ENCODE measurements at regions not wholly inside any gene's neighbourhood (a gene's known extent, or its start where the extent isn't known, plus 50 kb on each side); places are given as distances from the start of the nearest gene placed in this dataset.

DNA sequence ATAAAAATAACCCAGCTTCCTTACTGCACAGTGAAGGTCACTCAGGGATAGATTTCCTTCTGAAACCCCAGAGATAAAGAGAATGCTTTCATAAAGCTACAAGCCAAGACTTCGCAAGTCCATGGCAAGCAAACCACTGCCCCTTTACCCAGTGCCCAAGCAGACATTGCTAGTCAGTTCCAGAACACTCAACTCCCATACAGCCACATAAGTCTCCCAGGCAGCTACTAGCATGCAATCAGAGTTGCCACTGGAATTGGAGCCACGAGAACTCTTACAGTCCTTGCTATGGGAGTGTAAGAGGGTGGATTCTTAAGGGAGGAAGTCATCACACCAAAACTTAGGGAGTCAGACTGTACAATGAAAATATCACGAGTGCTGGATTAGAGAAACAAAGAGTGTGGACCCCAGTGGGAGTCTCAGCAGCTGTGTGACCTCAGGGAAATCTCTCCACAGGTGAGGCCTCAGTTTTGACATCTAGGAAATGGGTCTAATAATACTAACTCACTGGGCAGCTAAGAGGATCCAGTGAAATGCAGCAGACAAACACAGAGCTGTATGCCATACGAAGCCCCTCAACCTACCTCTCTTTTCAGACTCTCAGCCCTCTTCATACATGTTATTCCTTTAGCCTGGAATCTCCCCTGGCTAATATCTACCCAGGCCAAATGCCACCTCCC lies 526.6 kb downstream of the MN1 start:
- H3K4me1 Mint-ChIP-seq: peaks cover 6% of the 10 kb centered on the region
- TF ChIP-seq, protein P1, sequence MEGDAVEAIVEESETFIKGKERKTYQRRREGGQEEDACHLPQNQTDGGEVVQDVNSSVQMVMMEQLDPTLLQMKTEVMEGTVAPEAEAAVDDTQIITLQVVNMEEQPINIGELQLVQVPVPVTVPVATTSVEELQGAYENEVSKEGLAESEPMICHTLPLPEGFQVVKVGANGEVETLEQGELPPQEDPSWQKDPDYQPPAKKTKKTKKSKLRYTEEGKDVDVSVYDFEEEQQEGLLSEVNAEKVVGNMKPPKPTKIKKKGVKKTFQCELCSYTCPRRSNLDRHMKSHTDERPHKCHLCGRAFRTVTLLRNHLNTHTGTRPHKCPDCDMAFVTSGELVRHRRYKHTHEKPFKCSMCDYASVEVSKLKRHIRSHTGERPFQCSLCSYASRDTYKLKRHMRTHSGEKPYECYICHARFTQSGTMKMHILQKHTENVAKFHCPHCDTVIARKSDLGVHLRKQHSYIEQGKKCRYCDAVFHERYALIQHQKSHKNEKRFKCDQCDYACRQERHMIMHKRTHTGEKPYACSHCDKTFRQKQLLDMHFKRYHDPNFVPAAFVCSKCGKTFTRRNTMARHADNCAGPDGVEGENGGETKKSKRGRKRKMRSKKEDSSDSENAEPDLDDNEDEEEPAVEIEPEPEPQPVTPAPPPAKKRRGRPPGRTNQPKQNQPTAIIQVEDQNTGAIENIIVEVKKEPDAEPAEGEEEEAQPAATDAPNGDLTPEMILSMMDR (IDR thresholded peaks at IDR 0.05; ENCODE audit: unreplicated experiment): no peak
- H3K9me3 Mint-ChIP-seq: peaks cover 5% of the 10 kb centered on the region
- no peak for DNase-seq (ENCODE audit: low spot score in 2 of 2, unreplicated experiment in 2 of 2)
- peaks cover 19% of the 10 kb centered on the region for H3K27me3 Mint-ChIP-seq (ENCODE audit: low read depth)
- no peak overlapping the region for H3K27ac Mint-ChIP-seq
- no peak overlapping the region for H3K4me3 Mint-ChIP-seq
- H3K36me3 Mint-ChIP-seq: no peaks in the 10 kb centered on the region

DNA sequence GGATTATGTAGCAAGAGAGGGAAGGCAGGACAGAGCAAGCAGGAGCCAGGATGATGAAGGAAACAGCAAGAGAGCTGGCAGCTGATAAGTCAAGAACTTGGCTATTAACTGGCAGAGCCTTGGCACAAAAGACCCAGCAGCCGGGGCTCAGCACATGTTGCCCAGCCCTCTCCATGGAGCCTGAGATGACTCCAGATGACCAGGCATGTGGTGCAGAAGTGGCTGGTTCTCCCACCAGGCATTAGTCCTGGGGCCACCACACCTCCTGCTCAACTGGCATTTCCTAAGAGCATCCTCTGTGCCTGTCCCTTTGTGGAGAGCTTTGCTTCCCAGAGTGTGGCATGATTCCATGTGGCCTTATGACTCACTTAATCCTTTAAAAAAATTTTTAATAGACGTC lies 522.6 kb downstream of the MN1 start:
- Mint-ChIP-seq H3K36me3 (no peaks in the 10 kb centered on the region), H3K9me3 (peaks cover 24% of the 10 kb centered on the region), H3K27me3 (ENCODE audit: low read depth) (peaks cover 11% of the 10 kb centered on the region), H3K27ac (no peak overlapping the region), H3K4me1 (peaks cover 2% of the 10 kb centered on the region), H3K4me3 (no peak overlapping the region)
- TF ChIP-seq, protein P1 (IDR thresholded peaks at IDR 0.05; ENCODE audit: unreplicated experiment): no peak
- no peak for DNase-seq (ENCODE audit: low spot score in 2 of 2, unreplicated experiment in 2 of 2)

DNA sequence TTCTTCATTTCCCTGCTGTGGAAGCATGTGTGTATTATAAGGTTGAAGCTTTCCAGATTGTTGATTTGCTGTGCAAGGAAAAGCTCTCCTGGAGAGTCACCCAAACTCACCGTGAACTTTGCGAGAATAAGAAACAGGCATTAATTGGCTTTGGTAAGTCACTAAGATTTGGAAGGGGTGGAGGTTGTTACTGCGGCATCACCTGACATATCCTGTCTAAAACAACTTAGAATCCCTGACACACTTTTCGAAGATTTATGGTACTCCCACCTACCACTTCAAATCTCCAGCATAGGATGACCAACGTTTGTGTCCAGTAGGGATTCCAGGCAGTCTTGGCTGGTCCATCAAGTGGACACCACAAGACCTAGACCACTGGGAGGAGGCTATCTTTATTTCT lies 518.3 kb downstream of the MN1 start:
- peaks cover 15% of the 10 kb centered on the region for H3K4me1 Mint-ChIP-seq
- no peak overlapping the region for H3K27ac Mint-ChIP-seq
- TF ChIP-seq, protein P1 (IDR thresholded peaks at IDR 0.05; ENCODE audit: unreplicated experiment): no peak
- peaks cover 4% of the 10 kb centered on the region for H3K27me3 Mint-ChIP-seq (ENCODE audit: low read depth)
- H3K36me3 Mint-ChIP-seq: no peaks in the 10 kb centered on the region
- H3K9me3 Mint-ChIP-seq: peaks cover 19% of the 10 kb centered on the region
- no peak overlapping the region for H3K4me3 Mint-ChIP-seq
- no peak for DNase-seq (ENCODE audit: low spot score in 2 of 2, unreplicated experiment in 2 of 2)

DNA sequence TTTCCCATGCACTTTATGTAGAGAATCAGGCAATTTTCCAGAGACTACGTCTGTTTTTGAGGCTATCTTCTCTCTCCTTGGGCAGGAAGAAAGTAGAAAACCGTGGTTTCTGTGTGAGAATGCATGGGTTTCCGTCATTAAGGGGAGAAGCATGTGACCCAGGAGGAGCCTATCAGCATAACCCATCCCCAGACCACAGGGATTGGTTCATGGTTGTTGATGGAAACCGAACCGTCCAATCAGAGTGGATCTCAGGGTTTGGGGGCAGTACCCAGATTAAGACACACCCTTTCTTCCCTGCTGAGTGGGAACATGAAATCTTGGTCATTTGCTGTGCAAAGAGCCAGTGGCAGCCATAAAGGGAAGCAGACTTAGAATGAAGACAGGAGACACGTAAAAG lies 517.8 kb downstream of the MN1 start:
- Mint-ChIP-seq H3K4me1 (peaks cover 17% of the 10 kb centered on the region), H3K27ac (no peak overlapping the region), H3K36me3 (no peaks in the 10 kb centered on the region), H3K4me3 (no peak overlapping the region), H3K27me3 (ENCODE audit: low read depth) (peaks cover under 1% of the 10 kb centered on the region), H3K9me3 (peaks cover 19% of the 10 kb centered on the region)
- DNase-seq (ENCODE audit: low spot score in 2 of 2, unreplicated experiment in 2 of 2): no peak
- TF ChIP-seq, protein P1 (IDR thresholded peaks at IDR 0.05; ENCODE audit: unreplicated experiment): no peak

DNA sequence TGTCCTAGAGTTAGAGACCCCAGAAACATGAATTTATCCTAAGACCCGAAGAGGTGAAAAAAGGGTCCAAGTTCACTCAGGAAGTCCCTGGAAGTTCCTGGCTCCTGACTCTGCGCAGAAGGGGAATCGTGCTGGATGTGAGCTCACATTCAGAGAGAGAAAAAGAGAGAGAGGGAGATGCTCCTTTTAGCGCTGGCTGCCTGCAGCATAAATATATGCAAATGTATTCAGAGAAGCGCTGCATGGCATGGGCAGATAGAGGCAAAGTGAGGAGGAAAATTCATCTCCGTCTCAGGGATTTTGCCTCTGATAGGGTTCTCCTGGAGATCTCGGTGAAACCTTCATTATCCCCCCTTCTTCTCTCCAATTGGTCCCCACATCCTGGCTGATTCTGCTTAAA lies 517.2 kb downstream of the MN1 start:
- no peak for DNase-seq (ENCODE audit: low spot score in 2 of 2, unreplicated experiment in 2 of 2)
- peaks cover 18% of the 10 kb centered on the region for H3K4me1 Mint-ChIP-seq
- H3K36me3 Mint-ChIP-seq: no peaks in the 10 kb centered on the region
- no peak overlapping the region for H3K27ac Mint-ChIP-seq
- H3K27me3 Mint-ChIP-seq (ENCODE audit: low read depth): no peaks in the 10 kb centered on the region
- H3K9me3 Mint-ChIP-seq: peaks cover 19% of the 10 kb centered on the region
- H3K4me3 Mint-ChIP-seq: no peak overlapping the region
- TF ChIP-seq, protein P1 (IDR thresholded peaks at IDR 0.05; ENCODE audit: unreplicated experiment): no peak
